NCI-H524 (cell line): ENCODE measurements at regions not wholly inside any gene's neighbourhood (a gene's known extent, or its start where the extent isn't known, plus 50 kb on each side); places are given as distances from the start of the nearest gene placed in this dataset.
A peak's percentile ranks its signal among the peaks of the same experiment; 100 is the strongest.

Experiments used
- DNase-seq, 2 experiments: peaks; one replicate each; lab custom pipeline; 2025; lab: John Stamatoyannopoulos, UW

GRCh38 chr1:47554082-47554481 lies 116.2 kb downstream of the FOXD2 start:
- DNase-seq, result no peak

- no peak for DNase-seq
Observed at GRCh38 chr1:47554901-47555300, 117.1 kb downstream of the FOXD2 start.

GRCh38 chr1:47555306-47555705 lies 117.5 kb downstream of the FOXD2 start:
- DNase-seq, result no peak

GRCh38 chr1:47555841-47556560 lies 118.2 kb downstream of the FOXD2 start:
- DNase-seq, result no peak

DNA sequence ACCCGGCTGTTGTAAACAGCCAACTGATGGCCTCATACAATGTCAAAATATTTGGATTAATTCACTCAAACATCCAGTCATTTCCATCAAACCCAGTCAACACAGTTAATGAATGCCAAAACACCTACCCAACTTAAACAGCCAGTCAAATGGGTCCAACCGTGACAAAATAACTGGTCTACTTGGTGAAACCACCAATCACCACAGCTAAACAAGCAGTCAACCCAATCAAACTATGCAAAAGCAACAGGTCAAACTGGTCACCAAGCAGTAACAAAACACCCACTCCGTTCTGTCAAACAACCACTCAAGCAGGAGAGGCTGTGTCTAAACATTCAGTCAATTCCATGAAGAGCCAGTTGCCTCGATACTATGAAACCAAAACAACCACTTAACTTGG lies 119.2 kb downstream of the FOXD2 start:
- DNase-seq, result no peak

GRCh38 chr1:47558601-47559593 lies 121.1 kb downstream of the FOXD2 start:
- no peak for DNase-seq

DNA sequence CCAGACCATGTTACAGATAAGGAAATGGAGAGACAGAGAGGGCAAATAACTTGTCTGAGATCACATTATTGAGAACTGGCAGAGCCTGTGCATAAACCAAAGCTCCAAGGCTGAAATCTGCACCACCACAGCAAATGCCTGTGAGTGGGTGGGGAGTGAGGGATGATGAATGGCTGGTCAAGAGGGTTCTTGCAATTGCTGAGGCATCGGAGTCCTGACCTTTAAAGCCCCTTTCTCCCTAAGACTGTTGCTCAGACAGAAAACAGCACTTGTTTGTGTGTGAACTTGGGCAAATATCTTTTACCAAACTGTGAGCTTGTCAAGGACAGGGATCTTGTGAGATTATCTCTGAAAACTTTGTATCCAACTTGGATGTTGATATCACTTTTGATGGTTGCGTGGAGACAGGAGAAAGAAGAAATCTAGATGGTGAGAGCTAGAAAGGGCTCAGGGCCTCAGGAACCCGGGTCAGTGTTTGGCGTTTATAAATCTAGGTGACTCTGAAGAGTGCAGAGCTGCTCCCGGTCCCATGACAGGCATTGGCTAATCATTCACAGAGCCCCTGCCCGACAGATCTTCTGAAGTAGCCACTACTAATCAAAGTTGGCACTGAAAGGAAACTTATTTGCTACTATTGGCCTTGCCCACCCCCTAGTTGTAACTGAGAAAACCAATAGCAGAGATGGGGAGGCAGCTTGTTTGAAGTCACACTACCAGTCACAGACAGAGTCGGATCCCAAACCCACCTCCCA lies 122.3 kb downstream of the FOXD2 start:
- DNase-seq, result no peak

GRCh38 chr1:47561523-47562007 lies 123.7 kb downstream of the FOXD2 start:
- no peak for DNase-seq

DNA sequence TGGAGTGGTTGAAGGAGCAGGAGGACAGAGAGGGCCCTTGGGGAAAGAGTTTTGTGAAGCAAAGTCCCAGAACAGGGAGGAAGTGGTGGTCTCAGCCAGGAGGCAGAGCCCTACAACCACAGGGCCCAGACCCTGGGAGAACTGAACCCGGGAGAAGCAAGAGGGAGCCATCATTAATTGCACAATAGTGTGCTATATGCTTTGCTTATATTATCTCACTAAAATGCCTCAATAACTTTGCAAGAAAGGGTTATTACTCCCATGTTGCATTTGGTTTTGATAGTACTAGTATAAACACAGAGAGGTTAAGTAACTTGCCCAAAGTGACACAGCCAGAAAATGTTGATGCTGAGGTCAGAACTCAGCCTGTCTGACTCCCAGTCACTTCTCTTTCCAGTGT lies 124.3 kb downstream of the FOXD2 start:
- no peak for DNase-seq

DNA sequence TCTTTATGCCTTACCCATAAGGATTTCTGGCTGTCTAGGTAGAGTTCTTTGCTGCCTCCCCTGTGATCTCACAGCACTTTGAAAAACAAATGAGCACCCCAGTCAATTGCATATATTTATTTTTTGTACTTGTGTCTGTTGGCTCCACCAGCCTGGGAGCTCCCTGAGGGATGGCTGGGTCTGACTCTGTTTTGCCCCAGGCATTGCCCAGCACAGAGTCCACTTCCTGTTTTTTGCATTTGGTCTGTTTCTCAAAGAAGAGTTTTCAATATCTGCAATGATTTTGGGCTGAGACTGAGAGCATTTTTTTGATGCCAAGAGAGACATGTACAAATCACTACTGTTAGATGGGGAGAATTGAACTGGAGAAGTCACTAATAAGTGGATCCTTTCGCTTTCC lies 125.0 kb downstream of the FOXD2 start:
- no peak for DNase-seq

DNA sequence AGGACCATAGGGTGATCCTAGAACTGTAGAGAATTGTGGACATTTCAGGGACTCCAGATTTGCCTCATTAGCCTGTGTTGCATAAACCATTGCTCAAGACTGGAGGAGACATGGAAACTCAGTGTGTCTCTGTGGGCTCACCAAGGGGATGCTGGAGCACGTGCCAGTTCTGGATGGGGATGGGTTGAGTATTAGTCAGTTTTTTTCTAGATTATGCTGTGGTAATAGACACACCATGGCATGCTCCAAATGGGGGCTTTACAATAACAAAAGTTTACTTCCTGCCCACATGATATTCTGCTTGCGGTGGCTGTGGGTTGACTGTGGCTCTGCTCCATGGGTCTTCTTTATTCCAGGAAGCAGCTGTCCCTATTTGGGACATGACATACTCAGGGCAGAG lies 125.4 kb downstream of the FOXD2 start:
- DNase-seq, result no peak

DNA sequence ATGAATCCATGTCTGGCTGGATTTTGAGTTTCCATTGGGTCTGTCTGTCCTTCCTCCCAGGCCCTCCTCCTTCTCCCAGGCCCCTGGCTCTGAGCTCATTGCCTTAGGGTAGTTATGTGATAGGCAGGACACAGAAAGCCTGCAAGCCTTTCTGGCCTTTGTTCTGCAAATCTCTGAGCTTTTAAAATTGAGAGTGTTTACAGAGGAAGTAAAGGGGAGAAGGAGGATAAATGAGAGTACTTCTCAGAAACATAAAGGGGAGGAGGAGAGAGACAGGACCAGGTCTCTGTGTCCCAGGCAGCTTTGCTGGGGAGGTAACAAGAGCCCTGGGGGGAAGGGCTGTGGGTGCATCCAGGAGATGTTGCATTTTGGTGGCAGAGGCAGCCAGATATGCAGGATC lies 126.7 kb downstream of the FOXD2 start:
- no peak for DNase-seq

DNA sequence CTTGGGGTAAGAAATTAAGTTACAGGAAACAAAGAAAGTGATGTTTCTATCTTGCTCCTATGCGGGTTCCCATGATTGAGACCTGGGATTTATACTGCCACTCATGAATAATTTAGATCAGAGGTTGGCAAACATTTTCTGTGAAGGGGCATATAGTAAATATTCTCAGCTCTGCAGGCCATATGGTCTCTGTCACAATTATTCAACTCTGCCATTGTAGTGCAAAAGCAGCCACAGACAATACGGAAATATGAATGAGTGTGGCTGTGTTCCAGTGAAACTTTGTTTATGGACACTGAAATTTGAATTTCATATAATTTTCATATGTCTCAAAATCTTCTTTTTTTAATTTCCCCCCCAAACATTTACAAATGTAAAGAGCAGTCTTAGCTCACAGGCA lies 127.2 kb downstream of the FOXD2 start:
- DNase-seq, result no peak

DNA sequence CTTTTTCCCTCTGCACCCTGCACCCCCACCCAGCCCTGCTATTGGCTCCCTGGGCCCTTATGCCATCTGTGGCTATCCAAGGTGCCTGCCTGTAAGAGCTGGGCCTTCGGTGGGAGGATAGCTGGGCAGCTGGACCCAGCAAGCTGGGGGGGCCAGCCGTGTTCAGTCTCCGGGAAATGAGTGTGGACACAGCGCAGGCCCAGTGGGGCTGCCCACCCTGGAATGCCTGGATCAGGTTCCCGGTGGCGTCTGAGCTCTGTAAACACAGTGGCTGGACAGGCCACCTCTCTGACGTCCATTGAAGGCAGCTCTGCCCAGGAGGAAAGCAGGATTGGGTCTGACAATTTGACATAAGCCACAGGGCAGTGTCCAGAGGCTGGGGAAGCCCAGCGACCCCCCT lies 127.8 kb downstream of the FOXD2 start:
- no peak for DNase-seq

DNA sequence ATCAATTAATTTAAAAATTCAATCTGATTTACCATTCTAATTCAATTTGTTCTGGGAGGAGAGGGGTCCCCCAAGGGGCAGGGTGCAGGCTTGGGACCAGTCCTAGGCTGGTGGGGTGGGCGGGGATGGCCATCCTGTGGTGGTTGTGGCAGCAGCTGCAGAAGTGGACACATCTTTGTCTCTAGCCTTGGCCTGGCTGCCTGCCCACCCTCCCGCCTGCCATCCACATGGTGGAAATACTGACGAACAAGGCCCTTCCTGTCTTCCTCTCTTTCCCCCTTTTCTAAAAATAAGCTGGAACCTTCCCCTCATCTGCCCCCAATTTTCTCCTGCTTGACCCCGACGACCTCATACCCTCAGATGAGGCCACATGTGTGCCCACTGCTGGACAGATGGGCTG lies 130.9 kb downstream of the FOXD2 start:
- no peak for DNase-seq

DNA sequence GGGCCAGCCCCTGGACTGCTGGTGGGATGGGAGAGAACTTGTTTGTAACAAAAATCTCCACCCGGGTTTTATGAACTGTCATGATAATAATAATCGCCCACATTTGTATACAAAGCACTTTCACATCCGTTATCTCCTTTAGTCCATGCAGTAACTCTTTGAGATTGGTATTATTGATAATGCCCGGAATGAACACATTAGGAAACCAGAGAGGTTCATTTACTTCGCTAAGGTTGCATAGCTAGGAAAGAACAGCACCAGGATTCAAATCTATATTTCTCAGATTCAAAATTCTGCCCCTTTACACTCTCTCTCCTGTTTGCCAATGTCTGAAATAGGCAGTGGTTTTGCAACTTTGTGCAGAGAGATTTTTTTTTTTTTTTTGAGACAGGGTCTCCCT lies 131.4 kb downstream of the FOXD2 start:
- DNase-seq, result no peak

- DNase-seq, result peak; percentile 48 to 74
Observed at GRCh38 chr1:47569681-47570470, 132.0 kb downstream of the FOXD2 start.

DNA sequence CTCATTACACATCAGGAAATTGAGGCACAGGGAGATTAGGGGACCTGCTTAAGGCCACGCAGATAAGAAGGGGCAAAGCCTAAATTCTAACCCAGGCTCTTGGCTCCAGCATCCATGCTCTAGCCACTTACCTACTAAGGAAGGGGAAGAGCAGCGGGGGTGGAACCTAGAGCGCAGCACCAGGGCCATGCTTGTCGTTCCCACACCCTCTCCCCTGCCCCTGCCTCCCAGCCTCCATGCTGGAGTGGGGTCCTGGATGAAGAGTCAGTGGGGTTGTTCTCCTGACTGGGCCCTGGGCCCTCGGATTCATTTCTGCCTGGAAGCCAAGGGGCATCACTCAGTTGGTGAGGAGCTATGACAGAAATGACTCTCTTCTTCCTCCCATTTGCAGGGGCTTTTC lies 133.3 kb downstream of the FOXD2 start:
- DNase-seq, result no peak

DNA sequence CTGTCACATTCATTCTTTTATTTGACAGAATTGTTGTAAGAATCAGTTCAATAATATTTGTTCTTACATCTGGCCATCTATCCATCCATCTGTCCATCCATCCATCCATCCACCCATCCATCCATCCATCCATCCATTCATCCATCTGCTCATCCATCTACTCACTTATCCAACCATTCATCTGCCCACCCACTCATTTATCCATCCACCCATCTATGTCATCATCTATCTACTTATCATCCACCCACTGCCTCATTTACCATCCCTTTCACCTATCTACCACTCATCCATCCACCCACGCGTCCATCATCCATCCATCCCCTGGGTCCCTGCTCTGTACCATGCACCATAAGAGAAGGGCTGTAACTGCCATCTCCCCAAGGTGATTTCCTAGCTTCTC lies 134.1 kb downstream of the FOXD2 start:
- DNase-seq, result no peak

- no peak for DNase-seq
Observed at GRCh38 chr1:47572731-47573430, 135.0 kb downstream of the FOXD2 start.
